ENCODE measurements at regions not wholly inside any gene's neighbourhood (a gene's known extent, or its start where the extent isn't known, plus 50 kb on each side); places are given as distances from the start of the nearest gene placed in this dataset.

DNA sequence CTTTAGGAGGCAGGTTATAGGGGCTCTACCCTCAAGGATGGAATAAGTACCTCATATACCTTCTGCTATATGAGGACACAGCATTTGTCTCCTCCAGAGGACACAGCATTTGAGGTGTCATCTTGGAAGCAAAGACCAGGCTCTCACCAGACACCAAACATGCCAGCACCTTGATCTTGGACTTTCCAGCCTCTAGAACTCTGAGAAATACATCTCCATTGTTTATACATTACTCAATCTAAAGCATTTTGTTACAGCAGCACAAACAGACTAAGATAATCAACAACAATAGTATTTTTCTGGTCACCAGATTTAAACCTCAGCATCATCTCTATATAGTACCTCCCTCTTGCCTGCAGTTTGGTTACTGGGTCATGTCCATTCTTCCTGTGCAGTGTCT is 237.5 kb upstream of the KLF3 start:
- no peak for TF ChIP-seq CTCF (conservative IDR thresholded peaks at IDR 0.05)
- no peak for TF ChIP-seq ZFX (IDR thresholded peaks at IDR 0.05)

Measured in C4-2B (cell line).